Astrocyte (in vitro differentiated cells and primary cell): ENCODE measurements at regions not wholly inside any gene's neighbourhood (a gene's known extent, or its start where the extent isn't known, plus 50 kb on each side); places are given as distances from the start of the nearest gene placed in this dataset.

ENCODE experiments used
- DNase-seq: peaks from one replicate; pipeline ENCODE4 v3.0.0-alpha.2; 2010; ENCODE audit warnings: low read depth
- FAIRE-seq: peaks from 2 replicates; lab custom pipeline; 2011; peaks lifted over from hg19 to GRCh38; lab: Jason Lieb, UNC
- H2AFZ ChIP-seq: 2 replicates; pipeline ENCODE4 v1.6.0; 2012; ENCODE audit warnings: low read depth, low read length, inconsistent platforms
- H3K27ac ChIP-seq: 2 replicates; pipeline ENCODE4 v1.5.1; 2011; ENCODE audit warnings: low read depth, low read length, inconsistent platforms
- H3K27me3 ChIP-seq: 2 replicates; pipeline ENCODE4 v1.6.0; 2011; ENCODE audit warnings: low read length, inconsistent platforms; ENCODE audit not compliant: insufficient read depth
- H3K36me3 ChIP-seq: 2 replicates; pipeline ENCODE4 v1.5.1; 2011; ENCODE audit warnings: low read length, inconsistent platforms; ENCODE audit not compliant: insufficient read depth
- H3K4me1 ChIP-seq: 2 replicates; pipeline ENCODE4 v1.5.1; 2011; ENCODE audit warnings: low read length, inconsistent platforms; ENCODE audit not compliant: insufficient read depth
- H3K4me2 ChIP-seq: 2 replicates; pipeline ENCODE4 v1.6.0; 2012; ENCODE audit warnings: low read length, inconsistent platforms
- H3K4me3 ChIP-seq: 2 replicates; pipeline ENCODE4 v1.5.1; 2011; ENCODE audit warnings: low read depth, mild to moderate bottlenecking, low read length, inconsistent platforms; ENCODE audit not compliant: insufficient read depth
- H3K79me2 ChIP-seq: 2 replicates; pipeline ENCODE4 v1.6.0; 2012; ENCODE audit warnings: mild to moderate bottlenecking, low read length, inconsistent platforms; ENCODE audit not compliant: insufficient read depth
- H3K9ac ChIP-seq: 2 replicates; pipeline ENCODE4 v1.6.0; 2012; ENCODE audit warnings: mild to moderate bottlenecking, low read length, inconsistent platforms
- H3K9me3 ChIP-seq: 2 replicates; pipeline ENCODE4 v1.5.1; 2012; ENCODE audit warnings: low read depth, mild to moderate bottlenecking, low read length, inconsistent platforms; ENCODE audit not compliant: insufficient read depth
- H4K20me1 ChIP-seq: 2 replicates; pipeline ENCODE4 v1.6.0; 2012; ENCODE audit warnings: low read length, inconsistent platforms; ENCODE audit not compliant: insufficient read depth
- H3K27ac Mint-ChIP-seq: one replicate; pipeline ENCODE4 v1.8.0; 2021; ENCODE audit warnings: mild to moderate bottlenecking, mixed read lengths; ENCODE audit not compliant: unreplicated experiment
- H3K27me3 Mint-ChIP-seq: one replicate; pipeline ENCODE4 v1.8.0; 2021; ENCODE audit warnings: low read depth, mixed read lengths; ENCODE audit not compliant: unreplicated experiment
- H3K36me3 Mint-ChIP-seq: one replicate; pipeline ENCODE4 v1.8.0; 2021; ENCODE audit warnings: low read depth, mixed read lengths; ENCODE audit not compliant: unreplicated experiment
- H3K4me1 Mint-ChIP-seq: one replicate; pipeline ENCODE4 v1.8.0; 2021; ENCODE audit warnings: low read depth, mixed read lengths; ENCODE audit not compliant: unreplicated experiment
- H3K4me3 Mint-ChIP-seq: one replicate; pipeline ENCODE4 v1.8.0; 2021; ENCODE audit warnings: mild to moderate bottlenecking, moderate library complexity, mixed read lengths; ENCODE audit not compliant: unreplicated experiment
- H3K9me3 Mint-ChIP-seq: one replicate; pipeline ENCODE4 v1.8.0; 2021; ENCODE audit warnings: mild to moderate bottlenecking, mixed read lengths; ENCODE audit not compliant: unreplicated experiment
- EZH2 ChIP-seq: IDR thresholded peaks from 2 replicates; pipeline ENCODE4 v1.6.1; 2012; ENCODE audit warnings: mild to moderate bottlenecking, low read length, inconsistent platforms; ENCODE audit not compliant: insufficient read depth
- TF ChIP-seq, protein P1 (sequence below): IDR thresholded peaks from 2 replicates; pipeline ENCODE4 v1.5.1; 2011; ENCODE audit warnings: low read depth, mild to moderate bottlenecking, inconsistent platforms, low read length, moderate library complexity; ENCODE audit not compliant: insufficient read depth

DNA sequence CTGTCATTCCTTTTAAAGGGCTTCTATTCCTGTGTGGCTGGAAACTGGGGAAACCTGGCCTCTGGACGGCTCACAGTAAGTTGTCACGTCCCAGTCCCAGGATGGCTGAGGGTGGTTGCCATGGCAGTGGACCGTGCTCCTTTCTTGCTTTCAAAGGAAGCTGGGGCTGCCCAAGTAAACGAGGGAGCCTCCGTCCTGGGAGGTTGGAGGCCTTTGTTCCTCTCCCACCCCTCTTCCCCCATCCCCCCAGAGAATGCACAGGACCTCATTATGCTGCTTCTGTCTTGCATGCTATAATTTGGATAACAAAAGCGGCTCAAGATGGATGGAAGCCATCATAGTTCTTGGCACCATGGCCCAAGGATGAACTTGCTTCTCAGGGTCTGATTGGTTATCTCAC is 325.5 kb upstream of the HS6ST1 start:
- Mint-ChIP-seq H3K4me1 (peaks cover 4% of the 10 kb centered on the region), H3K27me3 (peaks cover 56% of the 10 kb centered on the region), H3K36me3 (peaks cover 2% of the 10 kb centered on the region), H3K4me3 (no peak overlapping the region), H3K27ac (no peak overlapping the region), H3K9me3 (no peaks in the 10 kb centered on the region)
- H3K79me2 ChIP-seq = no peaks in the 10 kb centered on the region
- H2AFZ ChIP-seq = no peak overlapping the region
- peaks cover 3% of the 10 kb centered on the region for H3K4me1 ChIP-seq
- no peak overlapping the region for H3K4me2 ChIP-seq
- no peaks in the 10 kb centered on the region for H3K9me3 ChIP-seq
- TF ChIP-seq, protein P1, sequence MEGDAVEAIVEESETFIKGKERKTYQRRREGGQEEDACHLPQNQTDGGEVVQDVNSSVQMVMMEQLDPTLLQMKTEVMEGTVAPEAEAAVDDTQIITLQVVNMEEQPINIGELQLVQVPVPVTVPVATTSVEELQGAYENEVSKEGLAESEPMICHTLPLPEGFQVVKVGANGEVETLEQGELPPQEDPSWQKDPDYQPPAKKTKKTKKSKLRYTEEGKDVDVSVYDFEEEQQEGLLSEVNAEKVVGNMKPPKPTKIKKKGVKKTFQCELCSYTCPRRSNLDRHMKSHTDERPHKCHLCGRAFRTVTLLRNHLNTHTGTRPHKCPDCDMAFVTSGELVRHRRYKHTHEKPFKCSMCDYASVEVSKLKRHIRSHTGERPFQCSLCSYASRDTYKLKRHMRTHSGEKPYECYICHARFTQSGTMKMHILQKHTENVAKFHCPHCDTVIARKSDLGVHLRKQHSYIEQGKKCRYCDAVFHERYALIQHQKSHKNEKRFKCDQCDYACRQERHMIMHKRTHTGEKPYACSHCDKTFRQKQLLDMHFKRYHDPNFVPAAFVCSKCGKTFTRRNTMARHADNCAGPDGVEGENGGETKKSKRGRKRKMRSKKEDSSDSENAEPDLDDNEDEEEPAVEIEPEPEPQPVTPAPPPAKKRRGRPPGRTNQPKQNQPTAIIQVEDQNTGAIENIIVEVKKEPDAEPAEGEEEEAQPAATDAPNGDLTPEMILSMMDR = no peak
- TF ChIP-seq EZH2 = no peak
- no peaks in the 10 kb centered on the region for H3K27me3 ChIP-seq
- FAIRE-seq (no peak), DNase-seq (no peak)
- no peak overlapping the region for H3K27ac ChIP-seq
- H3K36me3 ChIP-seq = no peaks in the 10 kb centered on the region
- no peaks in the 10 kb centered on the region for H4K20me1 ChIP-seq
- no peak overlapping the region for H3K4me3 ChIP-seq
- H3K9ac ChIP-seq = no peak overlapping the region

- no peak overlapping the region for H3K4me2 ChIP-seq
- no peak overlapping the region for H3K4me3 Mint-ChIP-seq
- H3K27ac ChIP-seq = no peak overlapping the region
- H3K9me3 Mint-ChIP-seq = no peaks in the 10 kb centered on the region
- H3K27ac Mint-ChIP-seq = no peak overlapping the region
- H3K27me3 ChIP-seq = no peaks in the 10 kb centered on the region
- H3K4me3 ChIP-seq = no peak overlapping the region
- H3K4me1 ChIP-seq = no peaks in the 10 kb centered on the region
- H3K36me3 ChIP-seq = no peaks in the 10 kb centered on the region
- no peak overlapping the region for H2AFZ ChIP-seq
- no peak for FAIRE-seq
- H4K20me1 ChIP-seq = no peaks in the 10 kb centered on the region
- no peaks in the 10 kb centered on the region for H3K9me3 ChIP-seq
- peaks cover 2% of the 10 kb centered on the region for H3K36me3 Mint-ChIP-seq
- DNase-seq = no peak
- TF ChIP-seq EZH2 = no peak
- TF ChIP-seq, protein P1 = no peak
- no peaks in the 10 kb centered on the region for H3K79me2 ChIP-seq
- peaks cover 56% of the 10 kb centered on the region for H3K27me3 Mint-ChIP-seq
- H3K9ac ChIP-seq = no peak overlapping the region
- H3K4me1 Mint-ChIP-seq = no peaks in the 10 kb centered on the region
Measured at GRCh38 chr2:128644718-128645256, 326.1 kb upstream of the HS6ST1 start.

- H3K27me3 Mint-ChIP-seq = peaks cover 56% of the 10 kb centered on the region
- H3K36me3 Mint-ChIP-seq = peaks cover 2% of the 10 kb centered on the region
- Histone ChIP-seq H3K9me3 (no peaks in the 10 kb centered on the region), H3K27ac (no peak overlapping the region), H3K4me3 (no peak overlapping the region), H3K79me2 (no peaks in the 10 kb centered on the region), H3K27me3 (no peaks in the 10 kb centered on the region), H3K4me1 (no peaks in the 10 kb centered on the region), H4K20me1 (no peaks in the 10 kb centered on the region), H2AFZ (no peak overlapping the region), H3K4me2 (no peak overlapping the region), H3K9ac (no peak overlapping the region), H3K36me3 (no peaks in the 10 kb centered on the region)
- H3K27ac Mint-ChIP-seq = no peak overlapping the region
- H3K4me1 Mint-ChIP-seq = no peaks in the 10 kb centered on the region
- no peak overlapping the region for H3K4me3 Mint-ChIP-seq
- TF ChIP-seq, protein P1 = no peak
- TF ChIP-seq EZH2 = no peak
- H3K9me3 Mint-ChIP-seq = no peaks in the 10 kb centered on the region
- DNase-seq (no peak), FAIRE-seq (no peak)
Measured at GRCh38 chr2:128645631-128646030, 327.0 kb upstream of the HS6ST1 start.
